ENCODE measurements at regions not wholly inside any gene's neighbourhood (a gene's known extent, or its start where the extent isn't known, plus 50 kb on each side); places are given as distances from the start of the nearest gene placed in this dataset.

GRCh38 chr2:145511946-145512345 lies 992.0 kb upstream of the ZEB2 start:
- TF ChIP-seq, protein P1, sequence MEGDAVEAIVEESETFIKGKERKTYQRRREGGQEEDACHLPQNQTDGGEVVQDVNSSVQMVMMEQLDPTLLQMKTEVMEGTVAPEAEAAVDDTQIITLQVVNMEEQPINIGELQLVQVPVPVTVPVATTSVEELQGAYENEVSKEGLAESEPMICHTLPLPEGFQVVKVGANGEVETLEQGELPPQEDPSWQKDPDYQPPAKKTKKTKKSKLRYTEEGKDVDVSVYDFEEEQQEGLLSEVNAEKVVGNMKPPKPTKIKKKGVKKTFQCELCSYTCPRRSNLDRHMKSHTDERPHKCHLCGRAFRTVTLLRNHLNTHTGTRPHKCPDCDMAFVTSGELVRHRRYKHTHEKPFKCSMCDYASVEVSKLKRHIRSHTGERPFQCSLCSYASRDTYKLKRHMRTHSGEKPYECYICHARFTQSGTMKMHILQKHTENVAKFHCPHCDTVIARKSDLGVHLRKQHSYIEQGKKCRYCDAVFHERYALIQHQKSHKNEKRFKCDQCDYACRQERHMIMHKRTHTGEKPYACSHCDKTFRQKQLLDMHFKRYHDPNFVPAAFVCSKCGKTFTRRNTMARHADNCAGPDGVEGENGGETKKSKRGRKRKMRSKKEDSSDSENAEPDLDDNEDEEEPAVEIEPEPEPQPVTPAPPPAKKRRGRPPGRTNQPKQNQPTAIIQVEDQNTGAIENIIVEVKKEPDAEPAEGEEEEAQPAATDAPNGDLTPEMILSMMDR (IDR thresholded peaks at IDR 0.05): no peak
- ATAC-seq (no peak), DNase-seq (no peak)
- Histone ChIP-seq H3K4me1 (ENCODE audit: low read depth) (no peaks in the 10 kb centered on the region), H3K4me3 (no peak overlapping the region), H3K36me3 (ENCODE audit: low read depth) (no peaks in the 10 kb centered on the region), H3K9me3 (no peaks in the 10 kb centered on the region)
- intact Hi-C loops (cut with DNase I, micrococcal nuclease): no loop called here

- Histone ChIP-seq H3K4me1 (ENCODE audit: low read depth) (no peaks in the 10 kb centered on the region), H3K4me3 (no peak overlapping the region), H3K9me3 (no peaks in the 10 kb centered on the region), H3K36me3 (ENCODE audit: low read depth) (no peaks in the 10 kb centered on the region)
- ATAC-seq: no peak
- intact Hi-C loops (cut with DNase I, micrococcal nuclease): no loop called here
- TF ChIP-seq, protein P1 (IDR thresholded peaks at IDR 0.05): no peak
- no peak for DNase-seq
Measured at GRCh38 chr2:145503511-145503910, 983.6 kb upstream of the ZEB2 start.

DNA sequence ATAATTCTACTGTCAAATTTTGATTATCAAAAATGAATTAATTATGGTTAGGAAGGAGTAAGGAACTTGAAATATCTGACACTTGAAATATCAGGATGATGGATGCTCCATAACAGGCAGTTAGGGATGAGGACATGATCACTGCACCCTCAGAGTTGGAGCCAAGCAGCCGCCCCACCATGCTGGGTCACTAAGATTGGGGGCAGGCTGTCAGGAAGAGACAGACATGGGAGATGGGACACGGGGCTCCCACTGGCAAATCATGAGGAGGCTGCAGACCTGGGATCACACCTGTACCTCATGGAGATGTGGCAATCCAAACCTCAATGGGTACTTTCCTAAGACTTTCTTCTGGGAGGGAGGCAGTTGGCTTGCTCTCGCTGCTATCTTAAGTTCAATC lies 982.0 kb upstream of the ZEB2 start:
- intact Hi-C loops (cut with DNase I, micrococcal nuclease): no loop called here
- H3K4me3 ChIP-seq: no peak overlapping the region
- DNase-seq: no peak
- H3K4me1 ChIP-seq (ENCODE audit: low read depth): no peaks in the 10 kb centered on the region
- no peak for ATAC-seq
- H3K9me3 ChIP-seq: no peaks in the 10 kb centered on the region
- no peaks in the 10 kb centered on the region for H3K36me3 ChIP-seq (ENCODE audit: low read depth)
- TF ChIP-seq, protein P1 (IDR thresholded peaks at IDR 0.05): no peak

DNA sequence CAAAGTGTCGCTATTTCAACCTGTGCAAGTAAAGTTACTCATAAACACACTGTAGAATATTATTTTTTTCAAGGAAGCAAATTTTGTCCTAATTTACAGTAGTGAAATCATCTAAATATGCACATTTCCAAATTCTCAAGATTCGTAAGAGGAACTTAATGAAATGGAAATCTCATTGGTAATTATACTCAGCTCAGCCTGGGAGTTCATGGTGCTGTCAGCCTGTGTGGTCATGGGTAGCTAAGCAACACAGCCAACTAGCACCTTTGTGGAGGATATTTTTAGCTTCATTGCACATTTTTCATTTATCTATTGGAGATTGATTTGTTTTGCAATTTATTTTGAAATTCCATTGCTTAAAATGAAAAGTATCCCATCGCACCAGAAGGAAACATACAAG lies 975.7 kb upstream of the ZEB2 start:
- TF ChIP-seq, protein P1 (IDR thresholded peaks at IDR 0.05): no peak
- no peaks in the 10 kb centered on the region for H3K36me3 ChIP-seq (ENCODE audit: low read depth)
- intact Hi-C loops (cut with DNase I, micrococcal nuclease): no loop called here
- DNase-seq (no peak), ATAC-seq (no peak)
- no peak overlapping the region for H3K4me3 ChIP-seq
- no peaks in the 10 kb centered on the region for H3K4me1 ChIP-seq (ENCODE audit: low read depth)
- peaks cover 8% of the 10 kb centered on the region for H3K9me3 ChIP-seq

DNA sequence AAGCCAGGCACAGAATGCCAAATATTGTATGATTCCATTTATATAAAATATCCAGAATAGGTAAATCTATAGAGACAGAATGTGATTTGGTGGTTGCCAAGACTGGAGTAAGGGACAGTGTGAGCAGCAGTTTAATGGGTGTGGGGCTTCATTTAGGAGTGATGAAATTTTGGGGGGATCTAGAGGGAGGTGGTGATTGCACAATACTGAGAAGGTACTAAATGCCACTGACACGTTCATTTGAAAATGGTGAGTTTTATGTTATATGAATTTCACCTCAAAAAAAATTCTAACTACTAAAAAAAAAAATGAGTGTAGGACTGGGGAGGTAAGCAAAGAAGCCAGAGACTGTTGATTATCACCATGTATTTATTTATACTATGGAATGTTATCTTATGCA lies 974.5 kb upstream of the ZEB2 start:
- no peaks in the 10 kb centered on the region for H3K36me3 ChIP-seq (ENCODE audit: low read depth)
- intact Hi-C loops (cut with DNase I, micrococcal nuclease): no loop called here
- no peaks in the 10 kb centered on the region for H3K4me1 ChIP-seq (ENCODE audit: low read depth)
- no peak for DNase-seq
- no peak for ATAC-seq
- H3K9me3 ChIP-seq: peaks cover 8% of the 10 kb centered on the region
- no peak overlapping the region for H3K4me3 ChIP-seq
- TF ChIP-seq, protein P1 (IDR thresholded peaks at IDR 0.05): no peak

GRCh38 chr2:145488571-145488970 lies 968.7 kb upstream of the ZEB2 start:
- Histone ChIP-seq H3K4me3 (no peak overlapping the region), H3K9me3 (peaks cover 8% of the 10 kb centered on the region), H3K36me3 (ENCODE audit: low read depth) (no peaks in the 10 kb centered on the region), H3K4me1 (ENCODE audit: low read depth) (no peaks in the 10 kb centered on the region)
- no peak for DNase-seq
- no peak for ATAC-seq
- intact Hi-C loops (cut with DNase I, micrococcal nuclease): no loop called here
- TF ChIP-seq, protein P1 (IDR thresholded peaks at IDR 0.05): no peak

Data from mucosa of descending colon (tissue), 3 donors.